ENCODE measurements at regions not wholly inside any gene's neighbourhood (a gene's known extent, or its start where the extent isn't known, plus 50 kb on each side); places are given as distances from the start of the nearest gene placed in this dataset.

- no peaks in the 10 kb centered on the region for H4K20me1 ChIP-seq (ENCODE audit: insufficient read depth, low read length)
- H3K79me2 ChIP-seq (ENCODE audit: insufficient read depth, low read length) = no peaks in the 10 kb centered on the region
- no peak overlapping the region for H3K4me3 ChIP-seq (ENCODE audit: low read depth in 1 of 2, low read length in 2 of 2)
- H3K27ac ChIP-seq (ENCODE audit: low read length) = no peak overlapping the region
- H3K4me2 ChIP-seq (ENCODE audit: insufficient read depth, low read length) = no peak overlapping the region
- no peak overlapping the region for H2AFZ ChIP-seq (ENCODE audit: low read depth, low read length)
- no peaks in the 10 kb centered on the region for H3K9me3 ChIP-seq (ENCODE audit: insufficient read depth, low read length, severe bottlenecking)
- no peak for ATAC-seq (ENCODE audit: insufficient read depth, low read depth)
- H3K4me1 ChIP-seq (ENCODE audit: insufficient read depth, low read length) = no peaks in the 10 kb centered on the region
- TF ChIP-seq CTCF (IDR thresholded peaks at IDR 0.05; ENCODE audit: borderline replicate concordance, extremely low read depth, low read length, poor library complexity, severe bottlenecking) = no peak
- TF ChIP-seq EZH2 (IDR thresholded peaks at IDR 0.05; ENCODE audit: borderline replicate concordance, low read depth, low read length, severe bottlenecking) = no peak
- H3K9ac ChIP-seq (ENCODE audit: low read depth, low read length) = no peak overlapping the region
- no peaks in the 10 kb centered on the region for H3K36me3 ChIP-seq (ENCODE audit: insufficient read depth, low read length)
- H3K27me3 ChIP-seq (ENCODE audit: insufficient read depth, low read length, poor library complexity) = no peaks in the 10 kb centered on the region
- no peak for DNase-seq
These were observed 748.6 kb upstream of the DDX18 start for GRCh38 chr2:117065912-117066311.

GRCh38 chr2:117067900-117068299, 746.6 kb upstream of the DDX18 start:
- H3K9me3 ChIP-seq (ENCODE audit: insufficient read depth, low read length, severe bottlenecking) = no peaks in the 10 kb centered on the region
- TF ChIP-seq CTCF (IDR thresholded peaks at IDR 0.05; ENCODE audit: borderline replicate concordance, extremely low read depth, low read length, poor library complexity, severe bottlenecking) (no peak), EZH2 (IDR thresholded peaks at IDR 0.05; ENCODE audit: borderline replicate concordance, low read depth, low read length, severe bottlenecking) (no peak)

GRCh38 chr2:117068371-117068770, 746.1 kb upstream of the DDX18 start:
- no peak for DNase-seq
- Histone ChIP-seq H3K4me1 (ENCODE audit: insufficient read depth, low read length) (no peaks in the 10 kb centered on the region), H3K79me2 (ENCODE audit: insufficient read depth, low read length) (no peaks in the 10 kb centered on the region), H3K27me3 (ENCODE audit: insufficient read depth, low read length, poor library complexity) (no peaks in the 10 kb centered on the region), H3K4me3 (ENCODE audit: low read depth in 1 of 2, low read length in 2 of 2) (no peak overlapping the region), H3K27ac (ENCODE audit: low read length) (no peak overlapping the region), H3K36me3 (ENCODE audit: insufficient read depth, low read length) (no peaks in the 10 kb centered on the region), H3K9me3 (ENCODE audit: insufficient read depth, low read length, severe bottlenecking) (no peaks in the 10 kb centered on the region), H2AFZ (ENCODE audit: low read depth, low read length) (no peak overlapping the region), H3K4me2 (ENCODE audit: insufficient read depth, low read length) (no peak overlapping the region), H4K20me1 (ENCODE audit: insufficient read depth, low read length) (no peaks in the 10 kb centered on the region), H3K9ac (ENCODE audit: low read depth, low read length) (no peak overlapping the region)
- TF ChIP-seq EZH2 (IDR thresholded peaks at IDR 0.05; ENCODE audit: borderline replicate concordance, low read depth, low read length, severe bottlenecking) = no peak
- TF ChIP-seq CTCF (IDR thresholded peaks at IDR 0.05; ENCODE audit: borderline replicate concordance, extremely low read depth, low read length, poor library complexity, severe bottlenecking) = no peak
- ATAC-seq (ENCODE audit: insufficient read depth, low read depth) = no peak

More at GRCh38 chr2:117067900-117068299, 746.6 kb upstream of the DDX18 start:
- H3K27ac ChIP-seq (ENCODE audit: low read length) = no peak overlapping the region
- H4K20me1 ChIP-seq (ENCODE audit: insufficient read depth, low read length) = no peaks in the 10 kb centered on the region
- no peak overlapping the region for H3K4me2 ChIP-seq (ENCODE audit: insufficient read depth, low read length)
- DNase-seq (no peak), ATAC-seq (ENCODE audit: insufficient read depth, low read depth) (no peak)
- H3K36me3 ChIP-seq (ENCODE audit: insufficient read depth, low read length) = no peaks in the 10 kb centered on the region
- no peak overlapping the region for H2AFZ ChIP-seq (ENCODE audit: low read depth, low read length)
- no peaks in the 10 kb centered on the region for H3K79me2 ChIP-seq (ENCODE audit: insufficient read depth, low read length)
- H3K9ac ChIP-seq (ENCODE audit: low read depth, low read length) = no peak overlapping the region
- no peaks in the 10 kb centered on the region for H3K4me1 ChIP-seq (ENCODE audit: insufficient read depth, low read length)
- H3K4me3 ChIP-seq (ENCODE audit: low read depth in 1 of 2, low read length in 2 of 2) = no peak overlapping the region
- no peaks in the 10 kb centered on the region for H3K27me3 ChIP-seq (ENCODE audit: insufficient read depth, low read length, poor library complexity)

- H3K27me3 ChIP-seq (ENCODE audit: insufficient read depth, low read length, poor library complexity) = no peaks in the 10 kb centered on the region
- no peak for ATAC-seq (ENCODE audit: insufficient read depth, low read depth)
- no peak overlapping the region for H3K27ac ChIP-seq (ENCODE audit: low read length)
- no peaks in the 10 kb centered on the region for H4K20me1 ChIP-seq (ENCODE audit: insufficient read depth, low read length)
- no peaks in the 10 kb centered on the region for H3K36me3 ChIP-seq (ENCODE audit: insufficient read depth, low read length)
- no peak for TF ChIP-seq EZH2 (IDR thresholded peaks at IDR 0.05; ENCODE audit: borderline replicate concordance, low read depth, low read length, severe bottlenecking)
- no peak for TF ChIP-seq CTCF (IDR thresholded peaks at IDR 0.05; ENCODE audit: borderline replicate concordance, extremely low read depth, low read length, poor library complexity, severe bottlenecking)
- H3K79me2 ChIP-seq (ENCODE audit: insufficient read depth, low read length) = no peaks in the 10 kb centered on the region
- H3K9ac ChIP-seq (ENCODE audit: low read depth, low read length) = no peak overlapping the region
- no peak overlapping the region for H3K4me3 ChIP-seq (ENCODE audit: low read depth in 1 of 2, low read length in 2 of 2)
- H3K9me3 ChIP-seq (ENCODE audit: insufficient read depth, low read length, severe bottlenecking) = no peaks in the 10 kb centered on the region
- no peak overlapping the region for H2AFZ ChIP-seq (ENCODE audit: low read depth, low read length)
- H3K4me2 ChIP-seq (ENCODE audit: insufficient read depth, low read length) = no peak overlapping the region
- H3K4me1 ChIP-seq (ENCODE audit: insufficient read depth, low read length) = no peaks in the 10 kb centered on the region
- no peak for DNase-seq
These were observed 742.9 kb upstream of the DDX18 start for GRCh38 chr2:117071556-117072102.

Data from DND-41 (cell line).